ENCODE measurements at regions not wholly inside any gene's neighbourhood (a gene's known extent, or its start where the extent isn't known, plus 50 kb on each side); places are given as distances from the start of the nearest gene placed in this dataset.
"Not testable (repeated sequence)": the region's sequence is repeated elsewhere in the genome, so short reads cannot be mapped to it uniquely, and the experiment has no call there.

- in situ Hi-C loops (cut with HindIII; ENCODE audit: low sequenced_read_pairs): not testable (repeated sequence)
These were observed 875.0 kb downstream of the LRFN5 start for GRCh38 chr14:42481714-42482113.

GRCh38 chr14:42480255-42480654, 873.6 kb downstream of the LRFN5 start:
- in situ Hi-C loops (cut with HindIII; ENCODE audit: low sequenced_read_pairs): no loop called here

GRCh38 chr14:42475289-42475688, 868.6 kb downstream of the LRFN5 start:
- in situ Hi-C loops (cut with HindIII; ENCODE audit: low sequenced_read_pairs): no loop called here

GRCh38 chr14:42470427-42470719, 863.7 kb downstream of the LRFN5 start:
- in situ Hi-C loops (cut with HindIII; ENCODE audit: low sequenced_read_pairs): no loop called here

- in situ Hi-C loops (cut with HindIII; ENCODE audit: low sequenced_read_pairs): no loop called here
These were observed 863.2 kb downstream of the LRFN5 start for GRCh38 chr14:42469637-42470426.

GRCh38 chr14:42460673-42461072, 854.0 kb downstream of the LRFN5 start:
- in situ Hi-C loops (cut with HindIII; ENCODE audit: low sequenced_read_pairs): no loop called here

- in situ Hi-C loops (cut with HindIII; ENCODE audit: low sequenced_read_pairs): no loop called here
These were observed 852.6 kb downstream of the LRFN5 start for GRCh38 chr14:42459171-42459685.

GRCh38 chr14:42441615-42442014, 834.9 kb downstream of the LRFN5 start:
- in situ Hi-C loops (cut with HindIII; ENCODE audit: low sequenced_read_pairs): no loop called here

- in situ Hi-C loops (cut with HindIII; ENCODE audit: low sequenced_read_pairs): no loop called here
These were observed 831.1 kb downstream of the LRFN5 start for GRCh38 chr14:42437809-42438208.

- in situ Hi-C loops (cut with HindIII; ENCODE audit: low sequenced_read_pairs): no loop called here
These were observed 822.7 kb downstream of the LRFN5 start for GRCh38 chr14:42429401-42429800.

- in situ Hi-C loops (cut with HindIII; ENCODE audit: low sequenced_read_pairs): no loop called here
These were observed 822.3 kb downstream of the LRFN5 start for GRCh38 chr14:42428996-42429395.

GRCh38 chr14:42424501-42424900, 817.8 kb downstream of the LRFN5 start:
- in situ Hi-C loops (cut with HindIII; ENCODE audit: low sequenced_read_pairs): no loop called here

- in situ Hi-C loops (cut with HindIII; ENCODE audit: low sequenced_read_pairs): no loop called here
These were observed 814.9 kb downstream of the LRFN5 start for GRCh38 chr14:42421377-42422078.

GRCh38 chr14:42420071-42420470, 813.4 kb downstream of the LRFN5 start:
- in situ Hi-C loops (cut with HindIII; ENCODE audit: low sequenced_read_pairs): no loop called here

- in situ Hi-C loops (cut with HindIII; ENCODE audit: low sequenced_read_pairs): no loop called here
These were observed 800.5 kb downstream of the LRFN5 start for GRCh38 chr14:42407153-42407552.

- in situ Hi-C loops (cut with HindIII; ENCODE audit: low sequenced_read_pairs): no loop called here
These were observed 784.6 kb downstream of the LRFN5 start for GRCh38 chr14:42391146-42391834.

GRCh38 chr14:42378880-42379279, 772.2 kb downstream of the LRFN5 start:
- in situ Hi-C loops (cut with HindIII; ENCODE audit: low sequenced_read_pairs): no loop called here

- in situ Hi-C loops (cut with HindIII; ENCODE audit: low sequenced_read_pairs): no loop called here
These were observed 771.6 kb downstream of the LRFN5 start for GRCh38 chr14:42378274-42378673.

GRCh38 chr14:42374332-42374731, 767.7 kb downstream of the LRFN5 start:
- in situ Hi-C loops (cut with HindIII; ENCODE audit: low sequenced_read_pairs): no loop called here

- in situ Hi-C loops (cut with HindIII; ENCODE audit: low sequenced_read_pairs): no loop called here
These were observed 763.4 kb downstream of the LRFN5 start for GRCh38 chr14:42370056-42370455.

GRCh38 chr14:42368234-42368633, 761.6 kb downstream of the LRFN5 start:
- in situ Hi-C loops (cut with HindIII; ENCODE audit: low sequenced_read_pairs): no loop called here

- in situ Hi-C loops (cut with HindIII; ENCODE audit: low sequenced_read_pairs): no loop called here
These were observed 746.6 kb downstream of the LRFN5 start for GRCh38 chr14:42353315-42353714.

Measured in endothelial cell of hepatic sinusoid (primary cell).